NB4 (cell line): ENCODE measurements at regions not wholly inside any gene's neighbourhood (a gene's known extent, or its start where the extent isn't known, plus 50 kb on each side); places are given as distances from the start of the nearest gene placed in this dataset.

Experiments used
- DNase-seq: peaks from one replicate; pipeline ENCODE4 v3.0.0; 2010; ENCODE audit warnings: low read depth
- H3K4me3 ChIP-seq: one replicate; pipeline ENCODE4 v1.5.1; 2011; ENCODE audit warnings: mild to moderate bottlenecking, low read depth, low read length, moderate library complexity
- CTCF ChIP-seq: IDR thresholded peaks from one replicate; pipeline ENCODE4 v1.5.1; 2012; ENCODE audit warnings: low read depth, low read length
- MYC ChIP-seq: IDR thresholded peaks from 2 replicates; pipeline ENCODE4 v1.6.1; 2011; ENCODE audit warnings: low read depth, low read length
- POLR2A ChIP-seq: IDR thresholded peaks from 2 replicates; pipeline ENCODE4 v1.6.1; 2011; ENCODE audit warnings: mild to moderate bottlenecking; ENCODE audit not compliant: insufficient read length; ENCODE audit errors: extremely low read depth
- TF ChIP-seq, protein P1 (sequence below): IDR thresholded peaks from 2 replicates; pipeline ENCODE4 v1.6.1; 2011; ENCODE audit warnings: low read depth, low read length

- TF ChIP-seq POLR2A (no peak), MYC (no peak)
- no peak for DNase-seq
These were observed 260.7 kb upstream of the MAN1A1 start for GRCh38 chr6:119610265-119610664.

GRCh38 chr6:119609865-119610264, 260.3 kb upstream of the MAN1A1 start:
- TF ChIP-seq POLR2A (no peak), CTCF (no peak), MYC (no peak)
- TF ChIP-seq, protein P1, sequence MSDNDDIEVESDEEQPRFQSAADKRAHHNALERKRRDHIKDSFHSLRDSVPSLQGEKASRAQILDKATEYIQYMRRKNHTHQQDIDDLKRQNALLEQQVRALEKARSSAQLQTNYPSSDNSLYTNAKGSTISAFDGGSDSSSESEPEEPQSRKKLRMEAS = no peak
- DNase-seq = no peak
- H3K4me3 ChIP-seq = no peak overlapping the region

More at GRCh38 chr6:119610265-119610664, 260.7 kb upstream of the MAN1A1 start:
- no peak overlapping the region for H3K4me3 ChIP-seq

DNA sequence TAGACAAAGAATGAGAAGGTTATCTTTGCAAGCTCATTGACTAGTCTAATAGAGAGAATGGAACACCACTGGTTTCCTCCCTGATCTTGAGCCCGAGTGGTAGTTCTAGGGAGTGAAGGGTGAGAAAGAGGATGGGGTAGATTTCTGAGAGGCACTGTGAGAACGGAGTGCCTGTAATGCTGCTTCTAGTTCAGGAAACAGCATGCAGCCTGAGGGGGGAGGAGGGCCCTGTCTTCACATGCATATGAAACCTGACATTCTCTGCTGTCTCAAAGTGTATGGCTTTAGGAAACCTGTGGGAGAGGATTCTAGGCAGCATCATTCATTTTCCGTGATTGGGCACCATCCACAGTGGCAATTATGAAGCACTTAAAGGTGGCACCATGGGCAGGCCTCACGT, 259.4 kb upstream of the MAN1A1 start:
- TF ChIP-seq POLR2A (no peak), CTCF (no peak), MYC (no peak)
- TF ChIP-seq, protein P1 = no peak

GRCh38 chr6:119604124-119604523, 254.6 kb upstream of the MAN1A1 start:
- H3K4me3 ChIP-seq = no peak overlapping the region
- DNase-seq = no peak
- TF ChIP-seq MYC (no peak), POLR2A (no peak), CTCF (no peak)
- TF ChIP-seq, protein P1 = no peak

More for the DNA sequence above, 259.4 kb upstream of the MAN1A1 start:
- DNase-seq = no peak
- no peak overlapping the region for H3K4me3 ChIP-seq

GRCh38 chr6:119603501-119603900, 253.9 kb upstream of the MAN1A1 start:
- no peak for TF ChIP-seq CTCF
- TF ChIP-seq POLR2A = no peak
- TF ChIP-seq, protein P1 = no peak
- TF ChIP-seq MYC = no peak
- no peak for DNase-seq
- no peak overlapping the region for H3K4me3 ChIP-seq

GRCh38 chr6:119602215-119603178, 252.9 kb upstream of the MAN1A1 start:
- TF ChIP-seq MYC (no peak), CTCF (no peak), POLR2A (no peak)
- TF ChIP-seq, protein P1 = no peak
- DNase-seq = no peak
- H3K4me3 ChIP-seq = no peak overlapping the region
